ENCODE measurements at regions not wholly inside any gene's neighbourhood (a gene's known extent, or its start where the extent isn't known, plus 50 kb on each side); places are given as distances from the start of the nearest gene placed in this dataset.

DNA sequence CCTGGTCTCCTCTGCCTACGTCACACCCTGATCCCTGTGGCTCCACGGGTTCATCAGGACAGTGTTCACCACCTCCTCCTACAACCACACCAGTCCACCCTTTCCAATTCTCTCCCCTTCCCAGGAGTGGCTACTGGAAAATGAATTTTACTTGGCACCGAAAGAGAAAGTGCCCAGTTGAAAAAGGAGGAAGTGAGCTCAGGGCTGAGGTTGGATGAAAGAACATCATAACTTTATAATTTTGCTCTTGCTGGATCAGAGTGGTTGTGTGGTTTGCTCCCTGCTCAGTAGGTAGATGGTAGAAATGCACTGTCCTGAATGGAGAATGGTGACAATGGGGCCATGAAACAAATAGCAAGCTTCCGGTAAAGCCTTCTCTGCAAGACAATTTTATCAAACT lies 140.3 kb upstream of the DDX18 start:
- Histone ChIP-seq H3K4me1 (no peaks in the 10 kb centered on the region), H3K4me3 (no peak overlapping the region), H3K27me3 (no peaks in the 10 kb centered on the region), H3F3A (ENCODE audit: low read depth) (no peaks in the 10 kb centered on the region), H3K9ac (no peak overlapping the region), H3K9me3 (ENCODE audit: low read depth) (no peaks in the 10 kb centered on the region), H3K4me2 (no peak overlapping the region), H4K20me1 (ENCODE audit: low read depth) (no peaks in the 10 kb centered on the region), H3K27ac (no peak overlapping the region), H3K36me3 (no peaks in the 10 kb centered on the region), H3K79me2 (ENCODE audit: low read depth) (no peaks in the 10 kb centered on the region), H2AFZ (replicated peaks) (no peak overlapping the region)
- Mint-ChIP-seq H3K4me3 (no peak overlapping the region), H3K27me3 (ENCODE audit: insufficient read depth, low read depth) (no peaks in the 10 kb centered on the region), H3K27ac (no peak overlapping the region), H3K4me1 (peaks cover 3% of the 10 kb centered on the region), H3K36me3 (no peaks in the 10 kb centered on the region), H3K9me3 (no peaks in the 10 kb centered on the region)
- TF ChIP-seq, protein P1, sequence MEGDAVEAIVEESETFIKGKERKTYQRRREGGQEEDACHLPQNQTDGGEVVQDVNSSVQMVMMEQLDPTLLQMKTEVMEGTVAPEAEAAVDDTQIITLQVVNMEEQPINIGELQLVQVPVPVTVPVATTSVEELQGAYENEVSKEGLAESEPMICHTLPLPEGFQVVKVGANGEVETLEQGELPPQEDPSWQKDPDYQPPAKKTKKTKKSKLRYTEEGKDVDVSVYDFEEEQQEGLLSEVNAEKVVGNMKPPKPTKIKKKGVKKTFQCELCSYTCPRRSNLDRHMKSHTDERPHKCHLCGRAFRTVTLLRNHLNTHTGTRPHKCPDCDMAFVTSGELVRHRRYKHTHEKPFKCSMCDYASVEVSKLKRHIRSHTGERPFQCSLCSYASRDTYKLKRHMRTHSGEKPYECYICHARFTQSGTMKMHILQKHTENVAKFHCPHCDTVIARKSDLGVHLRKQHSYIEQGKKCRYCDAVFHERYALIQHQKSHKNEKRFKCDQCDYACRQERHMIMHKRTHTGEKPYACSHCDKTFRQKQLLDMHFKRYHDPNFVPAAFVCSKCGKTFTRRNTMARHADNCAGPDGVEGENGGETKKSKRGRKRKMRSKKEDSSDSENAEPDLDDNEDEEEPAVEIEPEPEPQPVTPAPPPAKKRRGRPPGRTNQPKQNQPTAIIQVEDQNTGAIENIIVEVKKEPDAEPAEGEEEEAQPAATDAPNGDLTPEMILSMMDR (IDR thresholded peaks at IDR 0.05): no peak
- TF ChIP-seq EZH2 (IDR thresholded peaks at IDR 0.05) (no peak), EZH2phosphoT487 (IDR thresholded peaks at IDR 0.05) (no peak)
- DNase-seq (ENCODE audit: low spot score): no peak

DNA sequence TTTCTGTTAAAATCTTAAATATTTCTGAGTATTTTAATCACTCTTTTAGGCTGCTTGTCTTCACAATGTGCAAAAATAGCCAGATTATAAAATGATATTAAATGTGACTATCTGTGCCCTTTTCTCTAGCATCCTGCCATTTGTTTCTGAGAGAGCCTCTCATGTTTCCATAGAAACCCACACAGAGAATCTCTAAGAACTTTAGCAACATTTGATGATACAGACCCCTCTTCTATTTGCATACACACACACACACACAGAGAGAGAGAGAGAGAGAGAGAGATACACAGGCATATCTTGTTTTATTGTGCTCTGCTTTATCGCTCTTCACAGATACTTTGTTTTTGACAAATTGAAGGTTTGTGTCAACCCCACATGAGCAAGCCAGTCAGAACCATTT lies 134.5 kb upstream of the DDX18 start:
- peaks cover 11% of the 10 kb centered on the region for H3K4me1 Mint-ChIP-seq

DNA sequence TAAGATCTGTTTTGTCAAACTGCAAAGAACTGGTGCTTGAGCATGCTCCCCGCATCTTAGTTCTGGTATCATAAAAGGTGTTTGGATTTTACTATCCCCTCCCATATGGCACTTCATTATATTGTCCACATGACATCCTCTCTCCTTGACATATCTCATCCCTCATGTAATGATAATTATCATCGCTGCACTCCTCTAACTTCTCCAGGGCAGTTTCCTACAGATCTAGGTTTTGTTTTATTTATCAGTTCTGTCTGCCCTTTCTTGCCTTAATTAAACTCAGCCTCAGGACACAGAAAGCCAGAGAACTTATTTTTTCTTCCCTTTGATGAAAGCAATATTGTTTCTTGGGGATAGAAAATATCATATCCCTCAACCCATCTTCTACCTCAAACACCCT lies 129.6 kb upstream of the DDX18 start:
- Mint-ChIP-seq H3K27ac (no peak overlapping the region), H3K36me3 (no peaks in the 10 kb centered on the region), H3K4me3 (no peak overlapping the region), H3K9me3 (peaks cover 7% of the 10 kb centered on the region), H3K4me1 (peaks cover 6% of the 10 kb centered on the region), H3K27me3 (ENCODE audit: insufficient read depth, low read depth) (no peaks in the 10 kb centered on the region)
- no peaks in the 10 kb centered on the region for H3K79me2 ChIP-seq (ENCODE audit: low read depth)
- H2AFZ ChIP-seq (replicated peaks): no peak overlapping the region
- no peaks in the 10 kb centered on the region for H3K27me3 ChIP-seq
- H3K4me2 ChIP-seq: no peak overlapping the region
- H3K9me3 ChIP-seq (ENCODE audit: low read depth): no peaks in the 10 kb centered on the region
- no peak overlapping the region for H3K4me3 ChIP-seq
- H3F3A ChIP-seq (ENCODE audit: low read depth): no peaks in the 10 kb centered on the region
- TF ChIP-seq, protein P1 (IDR thresholded peaks at IDR 0.05): no peak
- TF ChIP-seq EZH2phosphoT487 (IDR thresholded peaks at IDR 0.05) (no peak), EZH2 (IDR thresholded peaks at IDR 0.05) (no peak)
- H4K20me1 ChIP-seq (ENCODE audit: low read depth): no peaks in the 10 kb centered on the region
- no peak for DNase-seq (ENCODE audit: low spot score)
- no peak overlapping the region for H3K27ac ChIP-seq
- no peaks in the 10 kb centered on the region for H3K36me3 ChIP-seq
- H3K9ac ChIP-seq: no peak overlapping the region
- H3K4me1 ChIP-seq: peaks cover 4% of the 10 kb centered on the region

More for the DNA sequence above, 134.5 kb upstream of the DDX18 start:
- DNase-seq (ENCODE audit: low spot score): no peak
- Mint-ChIP-seq H3K36me3 (no peaks in the 10 kb centered on the region), H3K9me3 (peaks cover 7% of the 10 kb centered on the region), H3K27me3 (ENCODE audit: insufficient read depth, low read depth) (no peaks in the 10 kb centered on the region), H3K27ac (no peak overlapping the region), H3K4me3 (no peak overlapping the region)
- no peaks in the 10 kb centered on the region for H3F3A ChIP-seq (ENCODE audit: low read depth)
- H3K27ac ChIP-seq: no peak overlapping the region
- no peak overlapping the region for H3K4me3 ChIP-seq
- H3K9me3 ChIP-seq (ENCODE audit: low read depth): no peaks in the 10 kb centered on the region
- no peaks in the 10 kb centered on the region for H3K27me3 ChIP-seq
- no peaks in the 10 kb centered on the region for H3K4me1 ChIP-seq
- no peak overlapping the region for H2AFZ ChIP-seq (replicated peaks)
- H3K79me2 ChIP-seq (ENCODE audit: low read depth): no peaks in the 10 kb centered on the region
- TF ChIP-seq, protein P1 (IDR thresholded peaks at IDR 0.05): no peak
- no peak overlapping the region for H3K9ac ChIP-seq
- no peaks in the 10 kb centered on the region for H3K36me3 ChIP-seq
- H3K4me2 ChIP-seq: no peak overlapping the region
- no peaks in the 10 kb centered on the region for H4K20me1 ChIP-seq (ENCODE audit: low read depth)

DNA sequence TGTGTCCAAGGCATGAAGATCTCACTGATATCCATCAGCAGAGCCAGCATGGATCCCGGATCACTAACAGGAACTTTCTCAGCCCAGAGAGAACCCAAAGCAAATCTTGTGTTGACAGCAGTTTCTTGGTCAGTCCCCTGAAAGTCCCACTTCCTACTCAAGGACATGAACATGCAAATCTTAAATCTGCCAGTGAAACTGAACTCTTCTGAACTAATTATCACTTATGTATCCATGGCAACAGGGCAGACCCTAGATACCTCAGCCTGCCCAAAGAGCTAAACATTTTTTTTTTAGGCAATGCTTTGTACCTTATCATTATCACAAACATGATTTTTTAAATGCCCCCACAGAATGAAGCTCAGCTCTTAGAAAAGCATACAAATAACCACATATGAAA lies 127.8 kb upstream of the DDX18 start:
- Histone ChIP-seq H3K27me3 (no peaks in the 10 kb centered on the region), H3K4me1 (peaks cover 4% of the 10 kb centered on the region), H3K4me2 (no peak overlapping the region), H3K79me2 (ENCODE audit: low read depth) (no peaks in the 10 kb centered on the region), H4K20me1 (ENCODE audit: low read depth) (no peaks in the 10 kb centered on the region), H3F3A (ENCODE audit: low read depth) (no peaks in the 10 kb centered on the region), H3K36me3 (no peaks in the 10 kb centered on the region), H3K9me3 (ENCODE audit: low read depth) (no peaks in the 10 kb centered on the region), H3K9ac (no peak overlapping the region), H3K4me3 (no peak overlapping the region), H3K27ac (no peak overlapping the region), H2AFZ (replicated peaks) (no peak overlapping the region)
- TF ChIP-seq EZH2phosphoT487 (IDR thresholded peaks at IDR 0.05): no peak
- no peak for TF ChIP-seq EZH2 (IDR thresholded peaks at IDR 0.05)
- TF ChIP-seq, protein P1 (IDR thresholded peaks at IDR 0.05): no peak
- no peaks in the 10 kb centered on the region for H3K4me1 Mint-ChIP-seq
- H3K9me3 Mint-ChIP-seq: peaks cover 3% of the 10 kb centered on the region
- no peak overlapping the region for H3K4me3 Mint-ChIP-seq
- no peaks in the 10 kb centered on the region for H3K36me3 Mint-ChIP-seq
- DNase-seq (ENCODE audit: low spot score): no peak
- no peak overlapping the region for H3K27ac Mint-ChIP-seq
- no peaks in the 10 kb centered on the region for H3K27me3 Mint-ChIP-seq (ENCODE audit: insufficient read depth, low read depth)

All from neural progenitor cell (in vitro differentiated cells).